ENCODE measurements at regions not wholly inside any gene's neighbourhood (a gene's known extent, or its start where the extent isn't known, plus 50 kb on each side); places are given as distances from the start of the nearest gene placed in this dataset.

DNA sequence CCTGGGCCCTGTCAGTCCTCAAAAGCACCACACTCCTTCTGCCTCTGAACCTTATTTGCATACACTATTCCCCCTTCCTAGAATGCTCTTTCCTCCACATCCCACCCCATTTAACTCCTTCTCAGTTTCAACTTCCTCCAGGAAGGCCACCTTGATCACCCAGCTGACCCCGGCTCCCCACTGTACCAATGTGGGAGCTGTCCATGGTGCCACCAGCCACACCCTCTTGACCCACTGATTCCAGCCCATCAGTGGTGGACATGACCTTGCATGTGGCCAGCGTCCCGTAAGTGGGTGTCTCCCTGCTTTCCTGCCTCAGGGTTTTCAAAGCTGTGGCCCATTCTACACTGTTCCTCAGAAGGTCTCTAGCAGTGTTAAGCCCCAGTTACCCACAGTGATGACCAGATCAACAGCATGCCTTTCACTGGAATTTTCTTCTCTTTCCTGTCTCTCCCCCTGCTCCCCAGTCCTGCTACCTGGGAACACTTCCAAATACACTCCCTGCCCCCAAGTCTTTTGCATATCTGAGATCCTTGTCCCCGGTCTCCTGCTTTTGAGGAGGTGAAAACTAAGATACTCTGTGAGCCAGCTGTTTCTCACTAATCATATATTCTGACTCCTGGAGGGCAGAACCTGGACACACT, 346.6 kb downstream of the MN1 start:
- TF ChIP-seq, protein P1, sequence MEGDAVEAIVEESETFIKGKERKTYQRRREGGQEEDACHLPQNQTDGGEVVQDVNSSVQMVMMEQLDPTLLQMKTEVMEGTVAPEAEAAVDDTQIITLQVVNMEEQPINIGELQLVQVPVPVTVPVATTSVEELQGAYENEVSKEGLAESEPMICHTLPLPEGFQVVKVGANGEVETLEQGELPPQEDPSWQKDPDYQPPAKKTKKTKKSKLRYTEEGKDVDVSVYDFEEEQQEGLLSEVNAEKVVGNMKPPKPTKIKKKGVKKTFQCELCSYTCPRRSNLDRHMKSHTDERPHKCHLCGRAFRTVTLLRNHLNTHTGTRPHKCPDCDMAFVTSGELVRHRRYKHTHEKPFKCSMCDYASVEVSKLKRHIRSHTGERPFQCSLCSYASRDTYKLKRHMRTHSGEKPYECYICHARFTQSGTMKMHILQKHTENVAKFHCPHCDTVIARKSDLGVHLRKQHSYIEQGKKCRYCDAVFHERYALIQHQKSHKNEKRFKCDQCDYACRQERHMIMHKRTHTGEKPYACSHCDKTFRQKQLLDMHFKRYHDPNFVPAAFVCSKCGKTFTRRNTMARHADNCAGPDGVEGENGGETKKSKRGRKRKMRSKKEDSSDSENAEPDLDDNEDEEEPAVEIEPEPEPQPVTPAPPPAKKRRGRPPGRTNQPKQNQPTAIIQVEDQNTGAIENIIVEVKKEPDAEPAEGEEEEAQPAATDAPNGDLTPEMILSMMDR (IDR thresholded peaks at IDR 0.05) = no peak
- no peak for TF ChIP-seq POLR2A (IDR thresholded peaks at IDR 0.05)

All from Peyer's patch (tissue), 4 donors.